Stimulated activated effector memory CD8-positive, alpha-beta T cell treated with anti-CD3 and anti-CD28 coated beads, Interleukin-12 subunit alpha, Interleukin-12 subunit beta, amount 100 ng/mL, for 72 hours (primary cell): ENCODE measurements at regions not wholly inside any gene's neighbourhood (a gene's known extent, or its start where the extent isn't known, plus 50 kb on each side); places are given as distances from the start of the nearest gene placed in this dataset.
A peak's percentile ranks its signal among the peaks of the same experiment; 100 is the strongest.
"Not testable (repeated sequence)": the region's sequence is repeated elsewhere in the genome, so short reads cannot be mapped to it uniquely, and the experiment has no call there.

Experiments
- ATAC-seq: fragments of 150-1000 bp; cut with Tn5 transposase; 2 replicates; pipeline ENCODE4 v1.10.0; 2021
- DNase-seq, 2 donors: peaks; one replicate each; pipeline ENCODE4 v3.0.0; 2021 to 2022; ENCODE audit warnings: low spot score in 2 of 2
- H3K27ac Mint-ChIP-seq: one replicate; pipeline ENCODE4 v1.8.0; 2022; ENCODE audit warnings: mild to moderate bottlenecking, mixed read lengths
- H3K36me3 Mint-ChIP-seq: one replicate; pipeline ENCODE4 v1.8.0; 2022; ENCODE audit warnings: mild to moderate bottlenecking, mixed read lengths
- H3K4me1 Mint-ChIP-seq: one replicate; pipeline ENCODE4 v1.8.0; 2022; ENCODE audit warnings: mixed read lengths
- H3K4me3 Mint-ChIP-seq: one replicate; pipeline ENCODE4 v1.8.0; 2022; ENCODE audit warnings: mild to moderate bottlenecking, mixed read lengths
- H3K9me3 Mint-ChIP-seq: one replicate; pipeline ENCODE4 v1.8.0; 2022; ENCODE audit warnings: mixed read lengths

DNA sequence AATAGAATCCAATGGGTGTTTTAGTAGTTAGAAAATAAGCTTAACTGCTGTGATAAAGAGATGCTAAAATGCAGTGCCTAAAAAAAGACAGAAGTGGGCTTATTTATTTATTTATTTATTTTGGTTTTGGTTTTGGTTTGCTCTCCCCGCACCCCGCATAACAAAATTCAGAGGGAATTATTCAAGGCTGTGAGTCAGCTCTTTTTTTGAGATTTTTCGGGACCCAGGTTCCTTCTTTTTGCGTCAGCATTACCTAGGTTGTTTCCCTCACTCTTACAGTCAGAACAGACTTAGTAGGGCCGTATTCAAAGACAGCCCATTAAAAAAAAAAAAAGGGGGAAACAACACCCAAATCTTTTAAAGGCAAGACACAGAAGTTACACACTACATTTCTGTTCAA is 1495.5 kb upstream of the ADGRL3 start:
- no peak overlapping the region for H3K4me3 Mint-ChIP-seq
- peaks cover 24% of the 10 kb centered on the region for H3K9me3 Mint-ChIP-seq
- ATAC-seq: no peak
- H3K36me3 Mint-ChIP-seq: no peaks in the 10 kb centered on the region
- no peak for DNase-seq
- no peaks in the 10 kb centered on the region for H3K4me1 Mint-ChIP-seq
- no peak overlapping the region for H3K27ac Mint-ChIP-seq

DNA sequence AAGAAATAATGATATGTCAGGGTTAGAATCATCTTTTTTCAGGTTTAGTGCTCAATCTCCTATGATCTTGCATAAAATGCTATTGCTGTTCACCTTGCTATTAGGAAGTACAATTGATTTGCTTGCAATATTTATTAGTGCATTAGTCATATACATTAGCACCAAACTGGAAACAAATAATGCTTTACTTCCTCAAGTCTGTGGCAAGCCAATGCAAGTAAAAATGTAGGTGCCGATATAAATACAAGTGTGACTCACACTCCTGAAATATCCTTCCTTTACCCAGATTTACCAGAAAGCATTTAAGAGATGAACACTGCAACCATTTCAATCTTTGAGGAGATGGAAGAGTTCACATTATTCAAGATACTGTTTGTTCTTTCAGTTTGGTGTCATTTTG is 1487.7 kb upstream of the ADGRL3 start:
- Mint-ChIP-seq H3K36me3 (no peaks in the 10 kb centered on the region), H3K9me3 (peaks cover 8% of the 10 kb centered on the region), H3K4me3 (no peak overlapping the region), H3K27ac (no peak overlapping the region), H3K4me1 (no peaks in the 10 kb centered on the region)
- DNase-seq: no peak
- ATAC-seq: no peak

GRCh38 chr4:59724286-59724685 is 1475.8 kb upstream of the ADGRL3 start:
- H3K27ac Mint-ChIP-seq, H3K36me3 Mint-ChIP-seq, H3K4me3 Mint-ChIP-seq, H3K4me1 Mint-ChIP-seq, ATAC-seq, DNase-seq: not testable (repeated sequence)
- H3K9me3 Mint-ChIP-seq: peaks cover 29% of the 10 kb centered on the region

DNA sequence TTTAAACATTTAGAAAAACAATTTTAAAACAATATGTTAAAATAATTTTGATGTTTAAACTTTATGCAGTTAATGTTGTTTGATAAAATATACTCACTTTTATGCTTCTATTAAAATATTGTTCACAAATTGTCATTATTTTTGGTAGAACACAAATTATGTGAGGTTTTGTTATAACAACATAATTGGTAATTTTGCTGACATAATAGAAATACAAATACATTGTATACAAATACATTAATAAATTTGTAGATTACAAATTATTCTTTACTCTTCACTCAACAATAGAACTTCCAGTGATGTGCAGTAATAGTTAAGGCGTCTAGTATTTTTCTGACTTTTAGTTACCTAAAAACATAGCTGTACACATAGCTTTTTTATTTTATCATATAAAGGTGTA is 1472.4 kb upstream of the ADGRL3 start:
- Mint-ChIP-seq H3K36me3 (no peaks in the 10 kb centered on the region), H3K4me1 (no peaks in the 10 kb centered on the region), H3K4me3 (no peak overlapping the region), H3K27ac (no peak overlapping the region), H3K9me3 (peaks cover 21% of the 10 kb centered on the region)
- DNase-seq: no peak
- ATAC-seq: no peak

- Mint-ChIP-seq H3K4me3 (no peak overlapping the region), H3K27ac (no peak overlapping the region), H3K4me1 (no peaks in the 10 kb centered on the region), H3K36me3 (no peaks in the 10 kb centered on the region), H3K9me3 (peaks cover 18% of the 10 kb centered on the region)
- DNase-seq (no peak), ATAC-seq (no peak)
These were observed 1471.6 kb upstream of the ADGRL3 start for GRCh38 chr4:59728496-59728895.

GRCh38 chr4:59729321-59729720 is 1470.8 kb upstream of the ADGRL3 start:
- H3K9me3 Mint-ChIP-seq: peaks cover 17% of the 10 kb centered on the region
- H3K27ac Mint-ChIP-seq: no peak overlapping the region
- H3K36me3 Mint-ChIP-seq: no peaks in the 10 kb centered on the region
- ATAC-seq: no peak
- no peak for DNase-seq
- no peak overlapping the region for H3K4me3 Mint-ChIP-seq
- no peaks in the 10 kb centered on the region for H3K4me1 Mint-ChIP-seq

DNA sequence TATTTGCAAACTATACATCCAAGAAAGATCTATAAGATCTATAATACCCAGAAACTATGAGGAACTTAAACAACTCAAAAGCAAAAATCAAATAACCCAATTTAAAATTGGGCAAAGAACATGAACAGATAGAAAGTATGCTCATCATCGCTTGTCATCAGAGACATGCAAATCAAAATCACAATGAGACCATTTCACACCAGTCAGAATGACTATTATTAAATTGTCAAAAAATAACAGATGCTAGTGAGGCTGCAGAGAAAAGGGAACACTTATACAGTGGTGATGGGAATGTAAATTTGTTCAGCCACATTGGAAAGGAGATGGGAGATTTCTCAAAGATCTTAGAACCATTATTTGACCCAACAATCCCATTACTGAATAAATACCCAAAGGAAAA is 1451.7 kb upstream of the ADGRL3 start:
- H3K36me3 Mint-ChIP-seq: no peaks in the 10 kb centered on the region
- H3K27ac Mint-ChIP-seq: no peak overlapping the region
- DNase-seq: no peak
- ATAC-seq: no peak
- no peak overlapping the region for H3K4me3 Mint-ChIP-seq
- no peaks in the 10 kb centered on the region for H3K4me1 Mint-ChIP-seq
- peaks cover 13% of the 10 kb centered on the region for H3K9me3 Mint-ChIP-seq

GRCh38 chr4:59759082-59759825 is 1440.9 kb upstream of the ADGRL3 start:
- ATAC-seq: peak; percentile 26
- DNase-seq: no peak
- no peaks in the 10 kb centered on the region for H3K36me3 Mint-ChIP-seq
- H3K9me3 Mint-ChIP-seq: peaks cover 34% of the 10 kb centered on the region
- H3K4me3 Mint-ChIP-seq: no peak overlapping the region
- no peak overlapping the region for H3K27ac Mint-ChIP-seq
- no peaks in the 10 kb centered on the region for H3K4me1 Mint-ChIP-seq

GRCh38 chr4:59762344-59762743 is 1437.8 kb upstream of the ADGRL3 start:
- Mint-ChIP-seq H3K36me3 (no peaks in the 10 kb centered on the region), H3K4me3 (no peak overlapping the region), H3K9me3 (peaks cover 28% of the 10 kb centered on the region), H3K4me1 (no peaks in the 10 kb centered on the region), H3K27ac (no peak overlapping the region)
- DNase-seq (no peak), ATAC-seq (no peak)

- no peaks in the 10 kb centered on the region for H3K36me3 Mint-ChIP-seq
- no peaks in the 10 kb centered on the region for H3K4me1 Mint-ChIP-seq
- peaks cover 17% of the 10 kb centered on the region for H3K9me3 Mint-ChIP-seq
- H3K27ac Mint-ChIP-seq: no peak overlapping the region
- H3K4me3 Mint-ChIP-seq: no peak overlapping the region
- ATAC-seq (no peak), DNase-seq (no peak)
These were observed 1429.4 kb upstream of the ADGRL3 start for GRCh38 chr4:59770601-59771264.

DNA sequence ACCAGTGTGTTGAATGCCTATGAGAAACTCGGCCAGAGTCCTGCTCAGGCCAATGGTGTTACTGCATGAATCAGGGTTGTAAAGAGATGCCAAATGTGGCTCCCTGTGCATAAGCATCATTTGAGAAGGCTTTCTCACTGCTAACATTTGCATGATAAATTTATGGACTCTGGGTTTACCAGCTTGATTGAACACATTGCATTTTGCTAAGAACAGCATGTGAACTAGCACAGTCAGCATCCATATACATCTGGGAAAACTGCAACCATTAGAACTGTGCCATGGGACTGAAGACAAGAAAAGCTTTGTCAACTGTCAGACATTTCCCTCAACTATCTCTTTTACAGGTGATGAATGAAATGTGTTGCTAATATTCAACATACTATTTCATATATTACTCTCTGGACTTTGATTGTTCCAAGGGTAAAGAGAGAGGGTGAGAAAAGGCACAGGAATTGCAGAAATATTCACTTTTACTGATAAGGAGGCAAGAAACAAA is 1427.4 kb upstream of the ADGRL3 start:
- ATAC-seq: no peak
- Mint-ChIP-seq H3K9me3 (peaks cover 17% of the 10 kb centered on the region), H3K36me3 (no peaks in the 10 kb centered on the region), H3K4me3 (no peak overlapping the region), H3K4me1 (no peaks in the 10 kb centered on the region), H3K27ac (no peak overlapping the region)
- no peak for DNase-seq

- not testable (repeated sequence) for H3K27ac Mint-ChIP-seq, ATAC-seq
These were observed 1419.9 kb upstream of the ADGRL3 start for GRCh38 chr4:59780271-59780670.

DNA sequence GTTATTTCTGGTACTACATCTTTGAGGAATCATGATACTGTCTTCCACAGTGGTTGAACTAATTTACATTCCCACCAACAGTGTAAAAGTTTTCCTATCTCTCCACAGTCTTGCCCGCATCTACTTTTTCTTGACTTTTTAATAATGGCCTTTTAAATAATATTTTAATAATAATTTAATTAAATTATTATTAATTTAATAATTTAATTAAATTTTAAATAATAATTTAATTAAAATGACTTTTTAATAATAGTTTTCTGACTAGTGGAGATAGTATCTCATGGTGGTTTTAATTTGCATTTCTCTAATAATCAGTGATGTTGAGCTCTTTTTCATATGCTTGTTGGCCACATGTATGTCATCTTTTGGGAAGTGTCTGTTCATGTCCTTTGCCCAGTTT is 1395.0 kb upstream of the ADGRL3 start:
- Mint-ChIP-seq H3K4me1 (no peaks in the 10 kb centered on the region), H3K4me3 (no peak overlapping the region), H3K9me3 (peaks cover 15% of the 10 kb centered on the region), H3K36me3 (no peaks in the 10 kb centered on the region), H3K27ac (no peak overlapping the region)
- ATAC-seq (no peak), DNase-seq (no peak)

More at GRCh38 chr4:59780271-59780670, 1419.9 kb upstream of the ADGRL3 start:
- not testable (repeated sequence) for H3K4me3 Mint-ChIP-seq, H3K4me1 Mint-ChIP-seq, DNase-seq, H3K36me3 Mint-ChIP-seq
- H3K9me3 Mint-ChIP-seq: peaks cover 29% of the 10 kb centered on the region

GRCh38 chr4:59814402-59815010 is 1385.6 kb upstream of the ADGRL3 start:
- no peaks in the 10 kb centered on the region for H3K4me1 Mint-ChIP-seq
- no peak for ATAC-seq

GRCh38 chr4:59818656-59819055 is 1381.5 kb upstream of the ADGRL3 start:
- Mint-ChIP-seq H3K9me3 (peaks cover 21% of the 10 kb centered on the region), H3K27ac (no peak overlapping the region), H3K4me3 (no peak overlapping the region), H3K4me1 (no peaks in the 10 kb centered on the region), H3K36me3 (no peaks in the 10 kb centered on the region)
- ATAC-seq: no peak
- DNase-seq: no peak

More at GRCh38 chr4:59814402-59815010, 1385.6 kb upstream of the ADGRL3 start:
- no peaks in the 10 kb centered on the region for H3K36me3 Mint-ChIP-seq
- H3K9me3 Mint-ChIP-seq: peaks cover 20% of the 10 kb centered on the region
- H3K4me3 Mint-ChIP-seq: no peak overlapping the region
- no peak overlapping the region for H3K27ac Mint-ChIP-seq
- DNase-seq: no peak

- no peak overlapping the region for H3K4me3 Mint-ChIP-seq
- DNase-seq: no peak
- H3K9me3 Mint-ChIP-seq: peaks cover 24% of the 10 kb centered on the region
- H3K27ac Mint-ChIP-seq: no peak overlapping the region
- no peaks in the 10 kb centered on the region for H3K4me1 Mint-ChIP-seq
- ATAC-seq: no peak
- H3K36me3 Mint-ChIP-seq: no peaks in the 10 kb centered on the region
These were observed 1376.8 kb upstream of the ADGRL3 start for GRCh38 chr4:59823311-59823710.
